B cell (primary cell): ENCODE measurements at regions not wholly inside any gene's neighbourhood (a gene's known extent, or its start where the extent isn't known, plus 50 kb on each side); places are given as distances from the start of the nearest gene placed in this dataset.

ENCODE experiments used
- EZH2 ChIP-seq: IDR thresholded peaks from 2 replicates; pipeline ENCODE4 v1.6.1; 2012; ENCODE audit warnings: borderline replicate concordance, low read depth, mild to moderate bottlenecking, moderate library complexity, low read length; ENCODE audit not compliant: insufficient read depth, poor library complexity, severe bottlenecking
- TF ChIP-seq, protein P1 (sequence below): fragments of 200-600 bp; IDR thresholded peaks from one replicate; pipeline ENCODE4 v1.8.0; 2022; ENCODE audit warnings: antibody characterized with exemption, mild to moderate bottlenecking

DNA sequence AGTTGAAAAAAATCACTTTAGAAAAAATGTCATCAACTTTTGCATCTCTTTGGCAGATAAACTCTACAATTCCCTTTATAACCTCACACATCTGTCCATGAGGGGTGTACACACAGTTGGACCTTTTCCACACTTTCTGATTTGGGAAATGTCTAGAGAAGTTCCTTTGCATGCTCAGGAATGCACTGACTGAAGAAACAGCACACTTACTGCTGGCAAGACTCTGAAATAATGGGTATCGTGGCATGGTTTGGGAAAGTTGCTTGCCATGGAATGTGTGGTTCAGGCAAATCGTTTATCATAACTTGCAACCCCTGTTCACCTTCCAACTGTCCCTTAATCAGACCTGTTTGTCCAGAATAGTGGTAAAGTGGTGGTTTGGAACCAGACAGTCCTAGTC, 135.3 kb upstream of the TGFBR2 start:
- TF ChIP-seq, protein P1, sequence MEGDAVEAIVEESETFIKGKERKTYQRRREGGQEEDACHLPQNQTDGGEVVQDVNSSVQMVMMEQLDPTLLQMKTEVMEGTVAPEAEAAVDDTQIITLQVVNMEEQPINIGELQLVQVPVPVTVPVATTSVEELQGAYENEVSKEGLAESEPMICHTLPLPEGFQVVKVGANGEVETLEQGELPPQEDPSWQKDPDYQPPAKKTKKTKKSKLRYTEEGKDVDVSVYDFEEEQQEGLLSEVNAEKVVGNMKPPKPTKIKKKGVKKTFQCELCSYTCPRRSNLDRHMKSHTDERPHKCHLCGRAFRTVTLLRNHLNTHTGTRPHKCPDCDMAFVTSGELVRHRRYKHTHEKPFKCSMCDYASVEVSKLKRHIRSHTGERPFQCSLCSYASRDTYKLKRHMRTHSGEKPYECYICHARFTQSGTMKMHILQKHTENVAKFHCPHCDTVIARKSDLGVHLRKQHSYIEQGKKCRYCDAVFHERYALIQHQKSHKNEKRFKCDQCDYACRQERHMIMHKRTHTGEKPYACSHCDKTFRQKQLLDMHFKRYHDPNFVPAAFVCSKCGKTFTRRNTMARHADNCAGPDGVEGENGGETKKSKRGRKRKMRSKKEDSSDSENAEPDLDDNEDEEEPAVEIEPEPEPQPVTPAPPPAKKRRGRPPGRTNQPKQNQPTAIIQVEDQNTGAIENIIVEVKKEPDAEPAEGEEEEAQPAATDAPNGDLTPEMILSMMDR, result no peak
- no peak for TF ChIP-seq EZH2
